ENCODE measurements at regions not wholly inside any gene's neighbourhood (a gene's known extent, or its start where the extent isn't known, plus 50 kb on each side); places are given as distances from the start of the nearest gene placed in this dataset.

GRCh38 chr6:168737014-168737413 is 296.0 kb downstream of the SMOC2 start:
- Mint-ChIP-seq H3K27ac (ENCODE audit: low read depth) (no peak overlapping the region), H3K36me3 (ENCODE audit: insufficient read depth) (peaks cover 1% of the 10 kb centered on the region), H3K4me1 (no peaks in the 10 kb centered on the region), H3K4me3 (no peak overlapping the region), H3K9me3 (no peaks in the 10 kb centered on the region), H3K27me3 (peaks cover 20% of the 10 kb centered on the region)
- ATAC-seq (replicated peaks; ENCODE audit: extremely low read depth, poor library complexity, severe bottlenecking) (no peak), DNase-seq (ENCODE audit: low spot score in 2 of 2) (no peak)

GRCh38 chr6:168736039-168736438 is 295.1 kb downstream of the SMOC2 start:
- Mint-ChIP-seq H3K9me3 (no peaks in the 10 kb centered on the region), H3K36me3 (ENCODE audit: insufficient read depth) (peaks cover 1% of the 10 kb centered on the region), H3K27ac (ENCODE audit: low read depth) (no peak overlapping the region), H3K4me1 (no peaks in the 10 kb centered on the region), H3K4me3 (no peak overlapping the region), H3K27me3 (peaks cover 23% of the 10 kb centered on the region)
- ATAC-seq (replicated peaks; ENCODE audit: extremely low read depth, poor library complexity, severe bottlenecking) (no peak), DNase-seq (ENCODE audit: low spot score in 2 of 2) (no peak)

GRCh38 chr6:168735268-168735949 is 294.4 kb downstream of the SMOC2 start:
- no peak for DNase-seq (ENCODE audit: low spot score in 2 of 2)
- H3K4me3 Mint-ChIP-seq: no peak overlapping the region
- H3K4me1 Mint-ChIP-seq: no peaks in the 10 kb centered on the region
- H3K27ac Mint-ChIP-seq (ENCODE audit: low read depth): no peak overlapping the region
- H3K9me3 Mint-ChIP-seq: no peaks in the 10 kb centered on the region
- peaks cover 18% of the 10 kb centered on the region for H3K27me3 Mint-ChIP-seq
- no peaks in the 10 kb centered on the region for H3K36me3 Mint-ChIP-seq (ENCODE audit: insufficient read depth)
- no peak for ATAC-seq (replicated peaks; ENCODE audit: extremely low read depth, poor library complexity, severe bottlenecking)

- no peaks in the 10 kb centered on the region for H3K9me3 Mint-ChIP-seq
- no peak overlapping the region for H3K27ac Mint-ChIP-seq (ENCODE audit: low read depth)
- H3K27me3 Mint-ChIP-seq: peaks cover 16% of the 10 kb centered on the region
- no peak overlapping the region for H3K4me3 Mint-ChIP-seq
- ATAC-seq (replicated peaks; ENCODE audit: extremely low read depth, poor library complexity, severe bottlenecking) (no peak), DNase-seq (ENCODE audit: low spot score in 2 of 2) (no peak)
- H3K4me1 Mint-ChIP-seq: no peaks in the 10 kb centered on the region
- H3K36me3 Mint-ChIP-seq (ENCODE audit: insufficient read depth): no peaks in the 10 kb centered on the region
Measured at GRCh38 chr6:168734523-168734922, 293.5 kb downstream of the SMOC2 start.

DNA sequence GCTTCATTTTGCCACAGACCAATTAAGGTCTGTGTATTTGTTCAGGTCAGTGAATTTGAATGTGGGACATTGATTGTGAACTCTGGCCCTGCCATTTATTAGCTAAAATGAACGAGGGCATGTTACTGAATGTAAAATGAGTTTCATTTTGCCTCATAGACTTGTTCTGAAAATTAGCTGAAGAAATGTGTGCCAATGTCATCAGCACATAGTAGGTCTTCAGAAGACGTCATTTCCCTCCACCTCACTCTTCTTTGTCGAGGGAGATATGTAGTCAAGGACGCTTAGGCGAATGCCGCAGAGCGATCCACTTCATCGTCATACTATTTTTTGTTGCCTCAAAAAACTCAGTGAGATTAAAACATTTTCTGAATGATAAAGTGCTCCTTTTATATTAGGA is 291.7 kb downstream of the SMOC2 start:
- no peak overlapping the region for H3K27ac Mint-ChIP-seq (ENCODE audit: low read depth)
- DNase-seq (ENCODE audit: low spot score in 2 of 2) (no peak), ATAC-seq (replicated peaks; ENCODE audit: extremely low read depth, poor library complexity, severe bottlenecking) (no peak)
- no peaks in the 10 kb centered on the region for H3K36me3 Mint-ChIP-seq (ENCODE audit: insufficient read depth)
- no peak overlapping the region for H3K4me3 Mint-ChIP-seq
- H3K9me3 Mint-ChIP-seq: no peaks in the 10 kb centered on the region
- H3K4me1 Mint-ChIP-seq: no peaks in the 10 kb centered on the region
- H3K27me3 Mint-ChIP-seq: peaks cover 16% of the 10 kb centered on the region

- no peak overlapping the region for H3K27ac Mint-ChIP-seq (ENCODE audit: low read depth)
- DNase-seq (ENCODE audit: low spot score in 2 of 2) (no peak), ATAC-seq (replicated peaks; ENCODE audit: extremely low read depth, poor library complexity, severe bottlenecking) (no peak)
- no peaks in the 10 kb centered on the region for H3K4me1 Mint-ChIP-seq
- H3K9me3 Mint-ChIP-seq: no peaks in the 10 kb centered on the region
- H3K36me3 Mint-ChIP-seq (ENCODE audit: insufficient read depth): no peaks in the 10 kb centered on the region
- no peak overlapping the region for H3K4me3 Mint-ChIP-seq
- H3K27me3 Mint-ChIP-seq: peaks cover 15% of the 10 kb centered on the region
Measured at GRCh38 chr6:168730931-168731716, 290.1 kb downstream of the SMOC2 start.

GRCh38 chr6:168728056-168728455 is 287.1 kb downstream of the SMOC2 start:
- H3K9me3 Mint-ChIP-seq: no peaks in the 10 kb centered on the region
- no peaks in the 10 kb centered on the region for H3K36me3 Mint-ChIP-seq (ENCODE audit: insufficient read depth)
- DNase-seq (ENCODE audit: low spot score in 2 of 2) (no peak), ATAC-seq (replicated peaks; ENCODE audit: extremely low read depth, poor library complexity, severe bottlenecking) (no peak)
- no peak overlapping the region for H3K27ac Mint-ChIP-seq (ENCODE audit: low read depth)
- H3K27me3 Mint-ChIP-seq: peaks cover 24% of the 10 kb centered on the region
- H3K4me3 Mint-ChIP-seq: no peak overlapping the region
- no peaks in the 10 kb centered on the region for H3K4me1 Mint-ChIP-seq

- Mint-ChIP-seq H3K4me1 (no peaks in the 10 kb centered on the region), H3K27ac (ENCODE audit: low read depth) (no peak overlapping the region), H3K9me3 (no peaks in the 10 kb centered on the region), H3K4me3 (no peak overlapping the region), H3K27me3 (peaks cover 33% of the 10 kb centered on the region), H3K36me3 (ENCODE audit: insufficient read depth) (no peaks in the 10 kb centered on the region)
- DNase-seq (ENCODE audit: low spot score in 2 of 2) (no peak), ATAC-seq (replicated peaks; ENCODE audit: extremely low read depth, poor library complexity, severe bottlenecking) (no peak)
Measured at GRCh38 chr6:168726312-168726856, 285.4 kb downstream of the SMOC2 start.

DNA sequence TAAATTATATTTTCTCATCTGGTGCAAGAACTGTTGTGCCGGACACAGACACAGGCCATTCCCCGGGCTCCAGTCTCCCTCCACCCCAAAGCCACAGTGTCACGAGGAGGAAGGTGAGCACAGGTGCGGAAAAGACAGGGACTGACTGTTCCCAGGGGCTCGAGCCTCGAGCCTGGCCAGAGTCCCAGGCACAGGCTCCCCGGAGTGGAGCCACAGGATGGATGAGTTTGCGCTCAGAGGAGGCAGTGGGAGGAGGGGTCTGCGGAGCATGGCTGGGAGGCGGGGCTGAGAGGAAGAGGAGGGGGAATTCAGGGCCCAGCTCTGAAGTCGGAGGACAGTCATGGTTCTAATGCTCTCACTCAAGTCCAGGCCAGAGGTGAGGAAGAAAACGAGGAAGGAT is 284.8 kb downstream of the SMOC2 start:
- H3K9me3 Mint-ChIP-seq: no peaks in the 10 kb centered on the region
- DNase-seq (ENCODE audit: low spot score in 2 of 2) (no peak), ATAC-seq (replicated peaks; ENCODE audit: extremely low read depth, poor library complexity, severe bottlenecking) (no peak)
- H3K4me1 Mint-ChIP-seq: no peaks in the 10 kb centered on the region
- no peak overlapping the region for H3K4me3 Mint-ChIP-seq
- H3K36me3 Mint-ChIP-seq (ENCODE audit: insufficient read depth): no peaks in the 10 kb centered on the region
- H3K27me3 Mint-ChIP-seq: peaks cover 32% of the 10 kb centered on the region
- H3K27ac Mint-ChIP-seq (ENCODE audit: low read depth): no peak overlapping the region

DNA sequence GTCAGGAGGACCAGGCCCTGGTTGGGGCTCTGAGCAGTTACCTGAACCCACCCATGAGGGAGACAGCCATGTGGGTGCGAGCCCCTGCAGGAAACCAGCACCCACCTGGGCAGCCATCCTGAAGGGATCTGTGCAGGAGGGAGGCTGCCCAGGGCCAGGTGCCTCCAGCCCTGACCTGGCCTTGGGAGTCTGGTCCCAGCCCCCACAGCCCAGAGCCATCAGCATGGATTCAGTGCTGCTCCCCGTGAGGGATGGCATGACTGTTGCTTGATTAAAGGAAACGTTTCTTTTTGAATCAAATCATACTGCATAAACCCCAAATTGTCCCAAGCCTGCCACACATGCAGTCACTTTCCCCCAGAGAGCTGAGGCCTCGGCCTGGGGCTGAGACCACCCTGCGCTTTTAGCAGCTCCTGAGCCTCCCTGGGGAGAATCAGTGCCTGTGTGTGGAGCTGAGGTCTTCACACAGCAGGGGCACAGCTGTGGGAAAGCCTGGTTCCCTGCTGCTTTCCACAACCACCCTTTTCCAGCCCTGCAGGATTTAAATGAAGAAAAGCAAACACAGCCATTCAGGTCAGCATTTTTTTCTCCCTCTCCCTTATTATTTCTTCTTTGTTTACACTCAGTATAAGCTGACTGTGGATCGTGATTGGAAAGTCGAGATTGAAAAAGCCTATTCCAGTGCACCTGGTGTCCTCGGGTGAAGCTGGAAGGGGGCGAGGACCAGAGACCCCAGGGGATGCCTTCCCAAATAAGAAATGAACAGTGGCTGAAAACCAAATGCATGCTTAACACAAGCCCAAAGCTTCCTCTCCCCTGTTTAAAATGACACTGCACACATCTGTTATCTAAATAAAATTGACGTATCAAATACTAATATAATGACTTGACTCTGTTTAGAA is 283.9 kb downstream of the SMOC2 start:
- no peaks in the 10 kb centered on the region for H3K36me3 Mint-ChIP-seq (ENCODE audit: insufficient read depth)
- no peaks in the 10 kb centered on the region for H3K4me1 Mint-ChIP-seq

DNA sequence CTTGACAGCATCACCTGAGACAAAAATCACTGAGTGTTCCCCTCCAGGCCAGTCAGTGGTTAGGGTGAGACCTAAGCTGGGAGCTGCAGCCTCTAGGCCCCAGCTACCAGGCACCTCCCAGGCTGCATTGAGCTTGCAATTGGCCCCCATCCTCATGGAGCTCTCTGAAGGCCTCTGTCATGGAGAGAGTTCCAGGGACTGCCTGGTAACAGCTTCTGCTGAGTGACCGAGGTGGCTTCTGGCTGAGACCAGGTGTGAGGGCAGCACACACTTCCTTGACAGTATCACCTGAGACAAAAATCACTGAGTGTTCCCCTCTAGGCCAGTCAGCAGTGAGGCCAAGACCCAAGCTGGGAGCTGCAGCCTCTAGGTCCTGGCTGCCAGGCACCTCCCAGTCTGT is 283.0 kb downstream of the SMOC2 start:
- peaks cover 32% of the 10 kb centered on the region for H3K27me3 Mint-ChIP-seq
- no peaks in the 10 kb centered on the region for H3K9me3 Mint-ChIP-seq
- ATAC-seq (replicated peaks; ENCODE audit: extremely low read depth, poor library complexity, severe bottlenecking): no peak
- no peak for DNase-seq (ENCODE audit: low spot score in 2 of 2)
- H3K36me3 Mint-ChIP-seq (ENCODE audit: insufficient read depth): no peaks in the 10 kb centered on the region
- no peak overlapping the region for H3K4me3 Mint-ChIP-seq
- H3K4me1 Mint-ChIP-seq: no peaks in the 10 kb centered on the region
- H3K27ac Mint-ChIP-seq (ENCODE audit: low read depth): no peak overlapping the region

More for the DNA sequence above, 283.9 kb downstream of the SMOC2 start:
- H3K27ac Mint-ChIP-seq (ENCODE audit: low read depth): no peak overlapping the region
- ATAC-seq (replicated peaks; ENCODE audit: extremely low read depth, poor library complexity, severe bottlenecking) (no peak), DNase-seq (ENCODE audit: low spot score in 2 of 2) (no peak)
- H3K27me3 Mint-ChIP-seq: peaks cover 32% of the 10 kb centered on the region
- H3K4me3 Mint-ChIP-seq: no peak overlapping the region
- no peaks in the 10 kb centered on the region for H3K9me3 Mint-ChIP-seq

GRCh38 chr6:168722397-168722796 is 281.4 kb downstream of the SMOC2 start:
- no peak for ATAC-seq (replicated peaks; ENCODE audit: extremely low read depth, poor library complexity, severe bottlenecking)
- no peaks in the 10 kb centered on the region for H3K9me3 Mint-ChIP-seq
- H3K27ac Mint-ChIP-seq (ENCODE audit: low read depth): no peak overlapping the region
- H3K4me1 Mint-ChIP-seq: no peaks in the 10 kb centered on the region
- DNase-seq (ENCODE audit: low spot score in 2 of 2): no peak
- H3K27me3 Mint-ChIP-seq: peaks cover 32% of the 10 kb centered on the region
- no peaks in the 10 kb centered on the region for H3K36me3 Mint-ChIP-seq (ENCODE audit: insufficient read depth)
- no peak overlapping the region for H3K4me3 Mint-ChIP-seq

Data from central memory CD8-positive, alpha-beta T cell (primary cell).